ENCODE measurements at regions not wholly inside any gene's neighbourhood (a gene's known extent, or its start where the extent isn't known, plus 50 kb on each side); places are given as distances from the start of the nearest gene placed in this dataset.
A peak's percentile ranks its signal among the peaks of the same experiment; 100 is the strongest.

DNA sequence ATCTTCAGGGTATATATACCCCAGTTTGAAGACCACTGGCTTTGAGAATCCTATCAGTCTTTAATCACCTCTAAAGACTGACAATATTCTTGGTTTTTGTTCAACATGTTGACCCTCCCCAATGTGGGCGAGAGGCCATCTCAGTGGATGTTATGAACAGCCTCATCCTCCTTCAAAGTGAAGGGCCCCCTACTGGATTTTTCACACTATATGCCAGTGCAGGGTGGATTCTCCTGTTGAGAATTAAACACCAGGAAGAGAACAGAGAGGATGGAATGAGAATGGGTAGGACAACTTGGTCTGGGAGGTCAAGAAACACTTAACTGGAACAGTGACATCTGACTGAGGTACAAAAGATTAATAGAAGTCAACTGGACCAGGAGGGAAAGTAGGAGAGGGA, 327.1 kb downstream of the MAFB start:
- H3K4me3 ChIP-seq (ENCODE audit: low read length, poor library complexity, severe bottlenecking) = no peak overlapping the region

GRCh38 chr20:40359131-40359912, 329.7 kb downstream of the MAFB start:
- Histone ChIP-seq H3K9me2 (replicated peaks; ENCODE audit: low read depth, low read length) (no peaks in the 10 kb centered on the region), H3F3A (ENCODE audit: low read depth) (no peaks in the 10 kb centered on the region), H3K4me1 (ENCODE audit: insufficient read depth, low read length, poor library complexity, severe bottlenecking) (no peaks in the 10 kb centered on the region), H3K4me2 (ENCODE audit: low read depth, low read length, poor library complexity, severe bottlenecking) (no peak overlapping the region), H3K9me3 (ENCODE audit: insufficient read depth, low read depth, low read length) (no peaks in the 10 kb centered on the region), H3K79me2 (ENCODE audit: insufficient read depth, low read length) (no peaks in the 10 kb centered on the region), H3K36me3 (ENCODE audit: insufficient read depth, low read length) (no peaks in the 10 kb centered on the region), H3K4me3 (ENCODE audit: low read length, poor library complexity, severe bottlenecking) (no peak overlapping the region), H3K9ac (ENCODE audit: low read depth, low read length, poor library complexity, severe bottlenecking) (no peak overlapping the region), H4K20me1 (ENCODE audit: insufficient read depth, low read length, poor library complexity, severe bottlenecking) (no peaks in the 10 kb centered on the region), H2AFZ (ENCODE audit: low read length) (no peak overlapping the region), H3K27me3 (ENCODE audit: insufficient read depth, low read length, poor library complexity, severe bottlenecking) (no peaks in the 10 kb centered on the region)
- TF ChIP-seq EZH2phosphoT487 (IDR thresholded peaks at IDR 0.05; ENCODE audit: borderline replicate concordance) = no peak
- TF ChIP-seq, protein P1, sequence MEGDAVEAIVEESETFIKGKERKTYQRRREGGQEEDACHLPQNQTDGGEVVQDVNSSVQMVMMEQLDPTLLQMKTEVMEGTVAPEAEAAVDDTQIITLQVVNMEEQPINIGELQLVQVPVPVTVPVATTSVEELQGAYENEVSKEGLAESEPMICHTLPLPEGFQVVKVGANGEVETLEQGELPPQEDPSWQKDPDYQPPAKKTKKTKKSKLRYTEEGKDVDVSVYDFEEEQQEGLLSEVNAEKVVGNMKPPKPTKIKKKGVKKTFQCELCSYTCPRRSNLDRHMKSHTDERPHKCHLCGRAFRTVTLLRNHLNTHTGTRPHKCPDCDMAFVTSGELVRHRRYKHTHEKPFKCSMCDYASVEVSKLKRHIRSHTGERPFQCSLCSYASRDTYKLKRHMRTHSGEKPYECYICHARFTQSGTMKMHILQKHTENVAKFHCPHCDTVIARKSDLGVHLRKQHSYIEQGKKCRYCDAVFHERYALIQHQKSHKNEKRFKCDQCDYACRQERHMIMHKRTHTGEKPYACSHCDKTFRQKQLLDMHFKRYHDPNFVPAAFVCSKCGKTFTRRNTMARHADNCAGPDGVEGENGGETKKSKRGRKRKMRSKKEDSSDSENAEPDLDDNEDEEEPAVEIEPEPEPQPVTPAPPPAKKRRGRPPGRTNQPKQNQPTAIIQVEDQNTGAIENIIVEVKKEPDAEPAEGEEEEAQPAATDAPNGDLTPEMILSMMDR (conservative IDR thresholded peaks at IDR 0.05; ENCODE audit: low read length) = no peak

More for the DNA sequence above, 327.1 kb downstream of the MAFB start:
- Histone ChIP-seq H3K9me3 (ENCODE audit: insufficient read depth, low read depth, low read length) (no peaks in the 10 kb centered on the region), H3K4me2 (ENCODE audit: low read depth, low read length, poor library complexity, severe bottlenecking) (no peak overlapping the region), H3K79me2 (ENCODE audit: insufficient read depth, low read length) (no peaks in the 10 kb centered on the region), H2AFZ (ENCODE audit: low read length) (no peak overlapping the region), H3K27me3 (ENCODE audit: insufficient read depth, low read length, poor library complexity, severe bottlenecking) (no peaks in the 10 kb centered on the region), H3K9ac (ENCODE audit: low read depth, low read length, poor library complexity, severe bottlenecking) (no peak overlapping the region), H3K36me3 (ENCODE audit: insufficient read depth, low read length) (no peaks in the 10 kb centered on the region), H4K20me1 (ENCODE audit: insufficient read depth, low read length, poor library complexity, severe bottlenecking) (no peaks in the 10 kb centered on the region), H3K4me1 (ENCODE audit: insufficient read depth, low read length, poor library complexity, severe bottlenecking) (no peaks in the 10 kb centered on the region), H3F3A (ENCODE audit: low read depth) (no peaks in the 10 kb centered on the region), H3K9me2 (replicated peaks; ENCODE audit: low read depth, low read length) (no peaks in the 10 kb centered on the region)
- no peak for TF ChIP-seq EZH2phosphoT487 (IDR thresholded peaks at IDR 0.05; ENCODE audit: borderline replicate concordance)
- TF ChIP-seq, protein P1 (conservative IDR thresholded peaks at IDR 0.05; ENCODE audit: low read length) = peak; percentile 21; the same call in 1 of the 2 replicates

GRCh38 chr20:40354880-40355279, 334.2 kb downstream of the MAFB start:
- no peak overlapping the region for H3K4me2 ChIP-seq (ENCODE audit: low read depth, low read length, poor library complexity, severe bottlenecking)
- no peaks in the 10 kb centered on the region for H3K4me1 ChIP-seq (ENCODE audit: insufficient read depth, low read length, poor library complexity, severe bottlenecking)
- no peaks in the 10 kb centered on the region for H3K9me2 ChIP-seq (replicated peaks; ENCODE audit: low read depth, low read length)
- H3K9me3 ChIP-seq (ENCODE audit: insufficient read depth, low read depth, low read length) = no peaks in the 10 kb centered on the region
- no peaks in the 10 kb centered on the region for H3K79me2 ChIP-seq (ENCODE audit: insufficient read depth, low read length)
- no peak overlapping the region for H3K9ac ChIP-seq (ENCODE audit: low read depth, low read length, poor library complexity, severe bottlenecking)
- H3K36me3 ChIP-seq (ENCODE audit: insufficient read depth, low read length) = no peaks in the 10 kb centered on the region
- TF ChIP-seq, protein P1 (conservative IDR thresholded peaks at IDR 0.05; ENCODE audit: low read length) = no peak
- TF ChIP-seq EZH2phosphoT487 (IDR thresholded peaks at IDR 0.05; ENCODE audit: borderline replicate concordance) = no peak
- H3K27me3 ChIP-seq (ENCODE audit: insufficient read depth, low read length, poor library complexity, severe bottlenecking) = no peaks in the 10 kb centered on the region
- no peaks in the 10 kb centered on the region for H4K20me1 ChIP-seq (ENCODE audit: insufficient read depth, low read length, poor library complexity, severe bottlenecking)
- H2AFZ ChIP-seq (ENCODE audit: low read length) = no peak overlapping the region
- H3F3A ChIP-seq (ENCODE audit: low read depth) = no peaks in the 10 kb centered on the region
- H3K4me3 ChIP-seq (ENCODE audit: low read length, poor library complexity, severe bottlenecking) = no peak overlapping the region
